ENCODE measurements at regions not wholly inside any gene's neighbourhood (a gene's known extent, or its start where the extent isn't known, plus 50 kb on each side); places are given as distances from the start of the nearest gene placed in this dataset.

DNA sequence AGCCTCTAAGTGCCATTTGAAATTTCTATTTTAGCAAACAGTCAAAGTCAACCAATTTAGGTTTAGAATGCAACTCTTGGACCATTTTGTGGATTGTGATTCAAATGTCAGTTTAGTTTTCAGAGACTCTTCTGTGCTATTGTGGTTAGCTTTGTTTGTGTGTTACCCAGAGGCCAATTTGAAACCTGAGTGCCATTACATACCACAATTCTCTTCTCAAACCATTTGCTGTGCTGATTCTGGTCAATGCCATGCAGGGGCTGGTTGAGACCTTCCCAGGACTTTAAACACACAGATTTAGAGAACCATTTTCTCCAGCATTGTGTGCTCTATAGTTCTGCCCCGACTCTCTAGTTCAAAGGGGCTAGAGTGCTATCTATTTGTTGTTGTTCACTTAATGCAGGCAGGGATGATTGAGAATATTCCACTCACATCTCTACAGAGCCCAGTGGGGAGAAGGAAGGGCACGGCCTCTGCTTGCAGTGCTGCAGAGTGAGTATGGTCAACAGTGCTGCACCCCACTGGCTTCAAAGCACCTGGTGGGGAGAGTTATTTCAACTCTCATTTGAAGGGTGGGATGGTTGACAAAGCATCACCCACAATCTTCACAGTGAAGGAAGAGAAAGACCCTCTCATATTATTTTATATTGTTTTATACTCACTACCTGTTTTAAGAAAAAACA lies 738.2 kb downstream of the COL12A1 start:
- TF ChIP-seq, protein P1, sequence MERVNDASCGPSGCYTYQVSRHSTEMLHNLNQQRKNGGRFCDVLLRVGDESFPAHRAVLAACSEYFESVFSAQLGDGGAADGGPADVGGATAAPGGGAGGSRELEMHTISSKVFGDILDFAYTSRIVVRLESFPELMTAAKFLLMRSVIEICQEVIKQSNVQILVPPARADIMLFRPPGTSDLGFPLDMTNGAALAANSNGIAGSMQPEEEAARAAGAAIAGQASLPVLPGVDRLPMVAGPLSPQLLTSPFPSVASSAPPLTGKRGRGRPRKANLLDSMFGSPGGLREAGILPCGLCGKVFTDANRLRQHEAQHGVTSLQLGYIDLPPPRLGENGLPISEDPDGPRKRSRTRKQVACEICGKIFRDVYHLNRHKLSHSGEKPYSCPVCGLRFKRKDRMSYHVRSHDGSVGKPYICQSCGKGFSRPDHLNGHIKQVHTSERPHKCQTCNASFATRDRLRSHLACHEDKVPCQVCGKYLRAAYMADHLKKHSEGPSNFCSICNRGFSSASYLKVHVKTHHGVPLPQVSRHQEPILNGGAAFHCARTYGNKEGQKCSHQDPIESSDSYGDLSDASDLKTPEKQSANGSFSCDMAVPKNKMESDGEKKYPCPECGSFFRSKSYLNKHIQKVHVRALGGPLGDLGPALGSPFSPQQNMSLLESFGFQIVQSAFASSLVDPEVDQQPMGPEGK (CRISPR knock-in tag; IDR thresholded peaks at IDR 0.05; ENCODE audit: borderline replicate concordance), result no peak
- TF ChIP-seq RARB (CRISPR knock-in tag; IDR thresholded peaks at IDR 0.05) (no peak), ISL1 (CRISPR knock-in tag; IDR thresholded peaks at IDR 0.05) (no peak), ZFP30 (CRISPR knock-in tag; IDR thresholded peaks at IDR 0.05) (no peak), CREB5 (CRISPR knock-in tag; IDR thresholded peaks at IDR 0.05; ENCODE audit: low read depth) (no peak), ZNF8 (CRISPR knock-in tag; IDR thresholded peaks at IDR 0.05) (no peak), ARNTL (CRISPR knock-in tag; IDR thresholded peaks at IDR 0.05; ENCODE audit: borderline replicate concordance, low read depth) (no peak)
- TF ChIP-seq, protein P2, sequence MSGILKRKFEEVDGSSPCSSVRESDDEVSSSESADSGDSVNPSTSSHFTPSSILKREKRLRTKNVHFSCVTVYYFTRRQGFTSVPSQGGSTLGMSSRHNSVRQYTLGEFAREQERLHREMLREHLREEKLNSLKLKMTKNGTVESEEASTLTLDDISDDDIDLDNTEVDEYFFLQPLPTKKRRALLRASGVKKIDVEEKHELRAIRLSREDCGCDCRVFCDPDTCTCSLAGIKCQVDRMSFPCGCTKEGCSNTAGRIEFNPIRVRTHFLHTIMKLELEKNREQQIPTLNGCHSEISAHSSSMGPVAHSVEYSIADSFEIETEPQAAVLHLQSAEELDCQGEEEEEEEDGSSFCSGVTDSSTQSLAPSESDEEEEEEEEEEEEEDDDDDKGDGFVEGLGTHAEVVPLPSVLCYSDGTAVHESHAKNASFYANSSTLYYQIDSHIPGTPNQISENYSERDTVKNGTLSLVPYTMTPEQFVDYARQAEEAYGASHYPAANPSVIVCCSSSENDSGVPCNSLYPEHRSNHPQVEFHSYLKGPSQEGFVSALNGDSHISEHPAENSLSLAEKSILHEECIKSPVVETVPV (CRISPR knock-in tag; IDR thresholded peaks at IDR 0.05), result no peak

Data from SK-N-SH treated with all-trans-retinoic acid at 6 μM for 48 hours (cell line).